GM23338 (cell line): ENCODE measurements at regions not wholly inside any gene's neighbourhood (a gene's known extent, or its start where the extent isn't known, plus 50 kb on each side); places are given as distances from the start of the nearest gene placed in this dataset.

ENCODE experiments used
- ATAC-seq: fragments of 200-7000 bp; cut with Tn5 transposase; 3 replicates; pipeline ENCODE4 v1.9.1; 2020
- DNase-seq: peaks from one replicate; pipeline ENCODE4 v3.0.0-alpha.2; 2015; ENCODE audit warnings: low spot score
- H2AFZ ChIP-seq: fragments of 200-600 bp; sonication (generic); 2 replicates; pipeline ENCODE4 v1.8.0; 2016; ENCODE audit warnings: antibody characterized with exemption, mild to moderate bottlenecking, moderate library complexity
- H3F3A ChIP-seq: fragments of 200-600 bp; sonication (generic); replicated peaks from 2 replicates; pipeline ENCODE4 v1.8.0; 2017; ENCODE audit warnings: antibody characterized with exemption, mixed run types, low read depth
- H3K27ac ChIP-seq: fragments of 200-600 bp; sonication (generic); 2 replicates; pipeline ENCODE4 v1.6.1; 2016; ENCODE audit warnings: low read depth
- H3K27me3 ChIP-seq: fragments of 200-600 bp; sonication (generic); 2 replicates; pipeline ENCODE4 v1.8.0; 2016; ENCODE audit warnings: mild to moderate bottlenecking, mixed run types, moderate library complexity; ENCODE audit not compliant: insufficient read depth
- H3K36me3 ChIP-seq: fragments of 200-600 bp; sonication (generic); 2 replicates; pipeline ENCODE4 v1.8.0; 2016; ENCODE audit warnings: mild to moderate bottlenecking; ENCODE audit not compliant: insufficient read depth
- H3K4me1 ChIP-seq: fragments of 200-600 bp; sonication (generic); 2 replicates; pipeline ENCODE4 v1.8.0; 2016; ENCODE audit warnings: mild to moderate bottlenecking, moderate library complexity; ENCODE audit not compliant: insufficient read depth
- H3K4me2 ChIP-seq: fragments of 200-600 bp; sonication (generic); 2 replicates; pipeline ENCODE4 v1.7.1; 2017; ENCODE audit warnings: mixed run types
- H3K4me3 ChIP-seq: fragments of 200-600 bp; sonication (generic); 2 replicates; pipeline ENCODE4 v1.6.1; 2016; ENCODE audit warnings: mixed run types
- H3K79me2 ChIP-seq: fragments of 200-600 bp; sonication (generic); replicated peaks from 2 replicates; pipeline ENCODE4 v1.8.0; 2017; ENCODE audit warnings: mild to moderate bottlenecking; ENCODE audit not compliant: insufficient read depth
- H3K9me2 ChIP-seq: fragments of 200-600 bp; sonication (generic); 2 replicates; pipeline ENCODE4 v1.8.0; 2017; ENCODE audit not compliant: insufficient read depth
- H4K20me1 ChIP-seq: fragments of 200-600 bp; sonication (generic); replicated peaks from 2 replicates; pipeline ENCODE4 v1.8.0; 2017; ENCODE audit warnings: mild to moderate bottlenecking; ENCODE audit not compliant: insufficient read depth
- H3K27ac Mint-ChIP-seq: 2 replicates; pipeline ENCODE4 v1.8.0; 2020; ENCODE audit warnings: inconsistent platforms, mild to moderate bottlenecking, moderate library complexity, mixed read lengths
- H3K27me3 Mint-ChIP-seq: 3 replicates; pipeline ENCODE4 v1.8.0; 2022; ENCODE audit warnings: low read depth, mild to moderate bottlenecking, moderate library complexity, mixed read lengths, inconsistent platforms; ENCODE audit not compliant: insufficient read depth, poor library complexity
- H3K36me3 Mint-ChIP-seq: 3 replicates; pipeline ENCODE4 v1.8.0; 2021; ENCODE audit warnings: low read depth, mild to moderate bottlenecking, inconsistent platforms, moderate library complexity, mixed read lengths
- H3K4me1 Mint-ChIP-seq: 3 replicates; pipeline ENCODE4 v1.8.0; 2020; ENCODE audit warnings: mild to moderate bottlenecking, inconsistent platforms, mixed read lengths
- H3K4me3 Mint-ChIP-seq: 3 replicates; pipeline ENCODE4 v1.8.0; 2021; ENCODE audit warnings: moderate library complexity, mild to moderate bottlenecking, inconsistent platforms, mixed read lengths
- H3K9me3 Mint-ChIP-seq: 3 replicates; pipeline ENCODE4 v1.8.0; 2020; ENCODE audit warnings: moderate library complexity, mild to moderate bottlenecking, inconsistent platforms, mixed read lengths
- CREB1 ChIP-seq: fragments of 250-450 bp; sonication (Bioruptor Pico); IDR thresholded peaks from 2 replicates; pipeline ENCODE4 v1.5.0; 2020; ENCODE audit warnings: low read depth, mild to moderate bottlenecking, moderate library complexity
- ETS1 ChIP-seq: IDR thresholded peaks from 2 replicates; pipeline ENCODE4 v1.6.1; 2016; ENCODE audit warnings: antibody characterized with exemption
- EZH2 ChIP-seq: fragments of 200-600 bp; sonication (generic); IDR thresholded peaks from one replicate; pipeline ENCODE4 v1.8.0; 2017; ENCODE audit warnings: antibody characterized with exemption, mild to moderate bottlenecking, low read depth; ENCODE audit not compliant: unreplicated experiment
- REST ChIP-seq: IDR thresholded peaks from one replicate; pipeline ENCODE4 v1.6.1; 2018; ENCODE audit warnings: antibody characterized with exemption; ENCODE audit not compliant: unreplicated experiment
- STAT1 ChIP-seq: IDR thresholded peaks from one replicate; pipeline ENCODE4 v1.6.1; 2016; ENCODE audit warnings: antibody characterized with exemption; ENCODE audit not compliant: unreplicated experiment
- ZNF331 ChIP-seq: fragments of 250-450 bp; sonication (Bioruptor Pico); IDR thresholded peaks from 2 replicates; pipeline ENCODE4 v1.5.0; 2020; ENCODE audit warnings: low read depth, mild to moderate bottlenecking, moderate library complexity

- no peak overlapping the region for H3K4me2 ChIP-seq
- H3K4me1 ChIP-seq: peaks cover 5% of the 10 kb centered on the region
- H4K20me1 ChIP-seq: no peaks in the 10 kb centered on the region
- no peaks in the 10 kb centered on the region for H3K36me3 ChIP-seq
- TF ChIP-seq EZH2 (no peak), STAT1 (no peak), ETS1 (no peak), ZNF331 (CRISPR knock-in tag) (no peak), CREB1 (CRISPR knock-in tag) (no peak), REST (no peak)
- H2AFZ ChIP-seq: no peak overlapping the region
- H3K36me3 Mint-ChIP-seq: no peaks in the 10 kb centered on the region
- H3K4me3 ChIP-seq: no peak overlapping the region
- peaks cover 2% of the 10 kb centered on the region for H3K27me3 Mint-ChIP-seq
- H3K4me3 Mint-ChIP-seq: no peak overlapping the region
- ATAC-seq (no peak), DNase-seq (no peak)
- H3K4me1 Mint-ChIP-seq: peaks cover 10% of the 10 kb centered on the region
- no peaks in the 10 kb centered on the region for H3K79me2 ChIP-seq
- no peaks in the 10 kb centered on the region; the same call in 1 of the 2 replicates for H3K9me2 ChIP-seq
- no peaks in the 10 kb centered on the region for H3F3A ChIP-seq
- H3K27ac ChIP-seq: no peak overlapping the region
- no peaks in the 10 kb centered on the region for H3K27me3 ChIP-seq
- no peak overlapping the region for H3K27ac Mint-ChIP-seq
- H3K9me3 Mint-ChIP-seq: no peaks in the 10 kb centered on the region
These were observed 49.9 kb upstream of the HSPA9 start for GRCh38 chr5:138625134-138625533.
